Astrocyte (in vitro differentiated cells and primary cell): ENCODE measurements at regions not wholly inside any gene's neighbourhood (a gene's known extent, or its start where the extent isn't known, plus 50 kb on each side); places are given as distances from the start of the nearest gene placed in this dataset.

Source experiments
- DNase-seq: peaks from one replicate; pipeline ENCODE4 v3.0.0-alpha.2; 2010; ENCODE audit warnings: low read depth
- FAIRE-seq: peaks from 2 replicates; lab custom pipeline; 2011; peaks lifted over from hg19 to GRCh38; lab: Jason Lieb, UNC
- H2AFZ ChIP-seq: 2 replicates; pipeline ENCODE4 v1.6.0; 2012; ENCODE audit warnings: low read depth, low read length, inconsistent platforms
- H3K27ac ChIP-seq: 2 replicates; pipeline ENCODE4 v1.5.1; 2011; ENCODE audit warnings: low read depth, low read length, inconsistent platforms
- H3K27me3 ChIP-seq: 2 replicates; pipeline ENCODE4 v1.6.0; 2011; ENCODE audit warnings: low read length, inconsistent platforms; ENCODE audit not compliant: insufficient read depth
- H3K36me3 ChIP-seq: 2 replicates; pipeline ENCODE4 v1.5.1; 2011; ENCODE audit warnings: low read length, inconsistent platforms; ENCODE audit not compliant: insufficient read depth
- H3K4me1 ChIP-seq: 2 replicates; pipeline ENCODE4 v1.5.1; 2011; ENCODE audit warnings: low read length, inconsistent platforms; ENCODE audit not compliant: insufficient read depth
- H3K4me2 ChIP-seq: 2 replicates; pipeline ENCODE4 v1.6.0; 2012; ENCODE audit warnings: low read length, inconsistent platforms
- H3K4me3 ChIP-seq: 2 replicates; pipeline ENCODE4 v1.5.1; 2011; ENCODE audit warnings: low read depth, mild to moderate bottlenecking, low read length, inconsistent platforms; ENCODE audit not compliant: insufficient read depth
- H3K79me2 ChIP-seq: 2 replicates; pipeline ENCODE4 v1.6.0; 2012; ENCODE audit warnings: mild to moderate bottlenecking, low read length, inconsistent platforms; ENCODE audit not compliant: insufficient read depth
- H3K9ac ChIP-seq: 2 replicates; pipeline ENCODE4 v1.6.0; 2012; ENCODE audit warnings: mild to moderate bottlenecking, low read length, inconsistent platforms
- H3K9me3 ChIP-seq: 2 replicates; pipeline ENCODE4 v1.5.1; 2012; ENCODE audit warnings: low read depth, mild to moderate bottlenecking, low read length, inconsistent platforms; ENCODE audit not compliant: insufficient read depth
- H4K20me1 ChIP-seq: 2 replicates; pipeline ENCODE4 v1.6.0; 2012; ENCODE audit warnings: low read length, inconsistent platforms; ENCODE audit not compliant: insufficient read depth
- H3K27ac Mint-ChIP-seq: one replicate; pipeline ENCODE4 v1.8.0; 2021; ENCODE audit warnings: mild to moderate bottlenecking, mixed read lengths; ENCODE audit not compliant: unreplicated experiment
- H3K27me3 Mint-ChIP-seq: one replicate; pipeline ENCODE4 v1.8.0; 2021; ENCODE audit warnings: low read depth, mixed read lengths; ENCODE audit not compliant: unreplicated experiment
- H3K36me3 Mint-ChIP-seq: one replicate; pipeline ENCODE4 v1.8.0; 2021; ENCODE audit warnings: low read depth, mixed read lengths; ENCODE audit not compliant: unreplicated experiment
- H3K4me1 Mint-ChIP-seq: one replicate; pipeline ENCODE4 v1.8.0; 2021; ENCODE audit warnings: low read depth, mixed read lengths; ENCODE audit not compliant: unreplicated experiment
- H3K4me3 Mint-ChIP-seq: one replicate; pipeline ENCODE4 v1.8.0; 2021; ENCODE audit warnings: mild to moderate bottlenecking, moderate library complexity, mixed read lengths; ENCODE audit not compliant: unreplicated experiment
- H3K9me3 Mint-ChIP-seq: one replicate; pipeline ENCODE4 v1.8.0; 2021; ENCODE audit warnings: mild to moderate bottlenecking, mixed read lengths; ENCODE audit not compliant: unreplicated experiment
- CTCF ChIP-seq: IDR thresholded peaks from 2 replicates; pipeline ENCODE4 v1.5.1; 2011; ENCODE audit warnings: low read depth, mild to moderate bottlenecking, inconsistent platforms, low read length, moderate library complexity; ENCODE audit not compliant: insufficient read depth
- EZH2 ChIP-seq: IDR thresholded peaks from 2 replicates; pipeline ENCODE4 v1.6.1; 2012; ENCODE audit warnings: mild to moderate bottlenecking, low read length, inconsistent platforms; ENCODE audit not compliant: insufficient read depth

- Mint-ChIP-seq H3K27ac (no peak overlapping the region), H3K27me3 (no peaks in the 10 kb centered on the region), H3K4me3 (no peak overlapping the region), H3K4me1 (peaks cover 9% of the 10 kb centered on the region), H3K9me3 (no peaks in the 10 kb centered on the region), H3K36me3 (no peaks in the 10 kb centered on the region)
- no peaks in the 10 kb centered on the region for H3K79me2 ChIP-seq
- H4K20me1 ChIP-seq: no peaks in the 10 kb centered on the region
- no peak overlapping the region for H2AFZ ChIP-seq
- no peak overlapping the region for H3K4me3 ChIP-seq
- no peak overlapping the region for H3K4me2 ChIP-seq
- no peak for DNase-seq
- TF ChIP-seq CTCF: no peak
- TF ChIP-seq EZH2: no peak
- no peaks in the 10 kb centered on the region for H3K27me3 ChIP-seq
- no peak overlapping the region for H3K27ac ChIP-seq
- no peaks in the 10 kb centered on the region for H3K9me3 ChIP-seq
- FAIRE-seq: no peak
- no peaks in the 10 kb centered on the region for H3K4me1 ChIP-seq
- H3K9ac ChIP-seq: no peak overlapping the region
- no peaks in the 10 kb centered on the region for H3K36me3 ChIP-seq
Measured at GRCh38 chr13:80598189-80598588, 257.3 kb upstream of the SPRY2 start.

- Mint-ChIP-seq H3K4me1 (no peaks in the 10 kb centered on the region), H3K4me3 (no peak overlapping the region), H3K27ac (no peak overlapping the region), H3K27me3 (no peaks in the 10 kb centered on the region), H3K36me3 (no peaks in the 10 kb centered on the region), H3K9me3 (no peaks in the 10 kb centered on the region)
- no peak for TF ChIP-seq EZH2
- TF ChIP-seq CTCF: no peak
- Histone ChIP-seq H2AFZ (no peak overlapping the region), H3K27ac (no peak overlapping the region), H3K27me3 (no peaks in the 10 kb centered on the region), H3K9me3 (no peaks in the 10 kb centered on the region), H3K9ac (no peak overlapping the region), H3K79me2 (no peaks in the 10 kb centered on the region), H3K4me1 (no peaks in the 10 kb centered on the region), H3K4me3 (no peak overlapping the region), H3K4me2 (no peak overlapping the region), H4K20me1 (no peaks in the 10 kb centered on the region), H3K36me3 (no peaks in the 10 kb centered on the region)
- FAIRE-seq (no peak), DNase-seq (no peak)
Measured at GRCh38 chr13:80591976-80592740, 251.2 kb upstream of the SPRY2 start.

DNA sequence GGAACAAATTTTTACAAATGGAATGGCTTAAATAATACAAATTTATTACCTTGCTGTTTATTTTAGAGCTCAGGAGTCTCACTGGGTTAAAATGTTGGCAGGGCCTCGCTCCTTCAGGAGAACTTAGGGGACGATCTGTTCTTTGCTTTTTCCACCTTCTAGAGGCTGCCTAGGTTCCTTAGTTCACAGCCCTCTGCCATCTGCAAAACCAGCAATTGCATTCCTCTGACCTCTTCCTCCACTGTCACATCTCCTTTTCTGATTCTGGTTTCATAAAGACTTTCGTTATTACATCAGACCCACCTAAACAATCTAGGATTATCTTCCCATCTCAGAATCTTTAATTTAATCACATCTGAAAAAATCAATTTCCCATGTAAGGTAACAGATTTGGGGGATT is 249.6 kb upstream of the SPRY2 start:
- DNase-seq (no peak), FAIRE-seq (no peak)
- no peaks in the 10 kb centered on the region for H3K9me3 Mint-ChIP-seq
- Histone ChIP-seq H3K27me3 (no peaks in the 10 kb centered on the region), H3K79me2 (no peaks in the 10 kb centered on the region), H4K20me1 (no peaks in the 10 kb centered on the region), H3K9ac (no peak overlapping the region), H2AFZ (no peak overlapping the region), H3K4me3 (no peak overlapping the region), H3K36me3 (no peaks in the 10 kb centered on the region), H3K27ac (no peak overlapping the region), H3K9me3 (no peaks in the 10 kb centered on the region), H3K4me1 (no peaks in the 10 kb centered on the region), H3K4me2 (no peak overlapping the region)
- TF ChIP-seq EZH2 (no peak), CTCF (no peak)
- no peaks in the 10 kb centered on the region for H3K4me1 Mint-ChIP-seq
- H3K27me3 Mint-ChIP-seq: no peaks in the 10 kb centered on the region
- H3K36me3 Mint-ChIP-seq: no peaks in the 10 kb centered on the region
- no peak overlapping the region for H3K27ac Mint-ChIP-seq
- no peak overlapping the region for H3K4me3 Mint-ChIP-seq
